GM12872 (cell line): ENCODE measurements at regions not wholly inside any gene's neighbourhood (a gene's known extent, or its start where the extent isn't known, plus 50 kb on each side); places are given as distances from the start of the nearest gene placed in this dataset.

Source experiments
- TF ChIP-seq, protein P1 (sequence below): IDR thresholded peaks from 3 replicates; pipeline ENCODE4 v1.5.1; 2011; ENCODE audit warnings: low read depth, mild to moderate bottlenecking, low read length, moderate library complexity; ENCODE audit not compliant: insufficient read depth

DNA sequence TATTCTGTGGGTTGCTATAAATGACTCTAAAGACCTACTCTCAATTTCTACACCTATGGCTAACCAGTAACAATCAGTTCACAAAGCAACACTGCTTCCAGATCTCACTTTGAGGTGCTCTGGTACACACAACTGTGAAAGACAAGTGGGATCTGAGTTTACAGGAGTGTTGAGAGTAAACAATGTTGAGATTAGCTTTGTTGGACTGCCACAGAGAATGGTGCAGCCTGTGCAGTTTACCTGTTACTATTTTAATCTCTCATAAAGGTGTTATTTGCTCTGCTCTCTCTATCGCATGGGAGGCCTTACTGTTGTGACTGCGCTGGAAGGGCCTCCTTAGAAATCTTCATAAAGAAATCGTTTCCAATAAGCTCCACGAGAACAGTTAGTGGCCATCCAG, 112.0 kb downstream of the SOX2 start:
- TF ChIP-seq, protein P1, sequence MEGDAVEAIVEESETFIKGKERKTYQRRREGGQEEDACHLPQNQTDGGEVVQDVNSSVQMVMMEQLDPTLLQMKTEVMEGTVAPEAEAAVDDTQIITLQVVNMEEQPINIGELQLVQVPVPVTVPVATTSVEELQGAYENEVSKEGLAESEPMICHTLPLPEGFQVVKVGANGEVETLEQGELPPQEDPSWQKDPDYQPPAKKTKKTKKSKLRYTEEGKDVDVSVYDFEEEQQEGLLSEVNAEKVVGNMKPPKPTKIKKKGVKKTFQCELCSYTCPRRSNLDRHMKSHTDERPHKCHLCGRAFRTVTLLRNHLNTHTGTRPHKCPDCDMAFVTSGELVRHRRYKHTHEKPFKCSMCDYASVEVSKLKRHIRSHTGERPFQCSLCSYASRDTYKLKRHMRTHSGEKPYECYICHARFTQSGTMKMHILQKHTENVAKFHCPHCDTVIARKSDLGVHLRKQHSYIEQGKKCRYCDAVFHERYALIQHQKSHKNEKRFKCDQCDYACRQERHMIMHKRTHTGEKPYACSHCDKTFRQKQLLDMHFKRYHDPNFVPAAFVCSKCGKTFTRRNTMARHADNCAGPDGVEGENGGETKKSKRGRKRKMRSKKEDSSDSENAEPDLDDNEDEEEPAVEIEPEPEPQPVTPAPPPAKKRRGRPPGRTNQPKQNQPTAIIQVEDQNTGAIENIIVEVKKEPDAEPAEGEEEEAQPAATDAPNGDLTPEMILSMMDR, result no peak

DNA sequence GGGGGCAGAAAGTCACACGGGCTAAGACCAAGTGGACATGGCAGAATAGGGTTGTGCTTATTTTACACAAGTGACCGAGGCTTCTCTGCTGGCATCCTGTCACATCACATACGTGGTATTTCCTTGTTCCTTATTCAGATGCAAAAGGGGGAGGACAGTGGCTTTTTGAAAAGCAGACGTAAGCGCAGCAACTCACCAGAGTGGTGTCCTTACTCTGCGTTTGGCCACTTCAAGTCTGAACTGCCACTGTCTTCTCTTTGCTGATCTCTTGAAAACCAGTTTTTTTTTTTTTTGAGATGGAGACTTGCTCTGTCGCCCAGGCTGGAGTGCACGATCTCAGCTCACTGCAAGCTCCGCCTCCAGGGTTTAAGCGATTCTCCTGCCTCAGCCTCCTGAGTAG, 113.2 kb downstream of the SOX2 start:
- TF ChIP-seq, protein P1, result no peak

DNA sequence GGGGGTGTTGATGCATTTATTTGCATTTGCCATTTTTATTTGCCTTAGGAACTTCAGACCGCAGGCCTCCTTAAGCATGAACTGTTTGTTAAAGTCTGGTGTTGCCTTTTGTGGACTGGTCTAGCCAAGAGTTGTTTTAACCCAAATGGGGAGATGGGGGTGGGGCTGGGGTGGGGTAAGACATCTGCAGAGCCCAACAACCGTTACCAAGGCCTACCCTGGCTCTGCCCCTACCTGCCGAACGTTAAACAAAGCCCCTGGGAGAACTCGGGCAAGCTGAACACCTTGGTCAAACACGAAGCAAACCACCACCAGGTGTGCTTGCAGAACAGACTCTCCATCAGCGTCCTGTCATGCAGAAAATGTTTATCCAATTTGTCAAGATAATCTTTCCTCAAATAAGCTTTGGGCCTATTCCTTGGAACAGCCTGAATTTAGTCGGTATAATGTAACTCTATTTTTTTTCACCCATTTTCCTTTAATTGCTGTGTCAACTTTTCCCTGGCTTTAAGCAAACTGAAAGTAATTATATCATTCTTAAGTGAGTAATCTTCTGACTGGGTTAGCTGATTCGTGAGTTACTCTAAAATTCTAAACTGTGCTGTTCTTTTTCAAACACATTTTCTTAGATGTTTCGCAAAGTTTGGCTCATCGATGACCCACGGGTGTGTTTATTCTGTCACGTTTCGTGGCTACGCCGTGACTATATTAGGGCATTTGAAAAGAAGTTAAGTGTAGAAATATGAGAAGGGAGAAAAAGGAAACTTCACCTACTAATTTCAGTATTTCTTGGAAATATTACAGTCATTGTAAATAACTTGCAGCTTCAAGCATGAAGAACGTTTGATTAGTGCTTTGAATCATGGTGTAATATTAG, 127.6 kb downstream of the SOX2 start:
- TF ChIP-seq, protein P1, result no peak

DNA sequence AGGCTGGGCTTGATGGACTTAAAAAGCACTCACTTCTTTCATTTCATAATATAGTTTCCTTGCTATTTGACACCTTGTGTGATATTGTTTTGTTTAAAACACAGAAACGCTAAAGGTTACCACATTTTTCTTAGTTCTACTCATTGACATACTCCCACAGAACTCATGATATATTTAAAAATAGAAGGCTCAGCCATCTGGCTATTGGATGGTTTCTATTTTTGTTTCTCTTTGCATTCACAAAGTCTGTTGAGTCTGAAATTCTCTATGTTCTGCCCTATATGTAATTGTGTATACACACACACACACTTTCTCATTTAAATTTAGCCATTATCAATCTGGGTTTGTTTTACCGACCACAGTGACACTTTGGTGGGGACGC, 128.2 kb downstream of the SOX2 start:
- TF ChIP-seq, protein P1, result no peak

DNA sequence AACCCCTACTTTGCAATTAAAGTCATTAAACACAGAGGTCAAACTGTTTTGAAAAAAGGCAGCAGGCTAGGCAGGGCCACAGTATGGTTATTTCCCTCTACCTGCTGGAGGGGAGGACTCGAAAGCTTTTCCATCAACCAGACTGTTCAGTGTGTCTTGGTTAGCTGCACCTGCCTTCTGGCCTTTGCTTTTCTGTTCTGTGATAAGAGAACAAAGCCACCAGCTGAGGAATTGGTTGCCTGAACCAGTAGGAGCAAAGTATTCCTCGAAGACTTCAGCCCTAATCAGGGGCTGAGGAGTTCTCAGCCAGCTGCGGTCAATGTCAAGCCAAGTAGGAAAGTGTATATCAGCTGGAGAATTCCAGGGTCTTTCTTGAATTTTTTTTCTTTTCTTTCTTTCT, 132.5 kb downstream of the SOX2 start:
- TF ChIP-seq, protein P1, result no peak

DNA sequence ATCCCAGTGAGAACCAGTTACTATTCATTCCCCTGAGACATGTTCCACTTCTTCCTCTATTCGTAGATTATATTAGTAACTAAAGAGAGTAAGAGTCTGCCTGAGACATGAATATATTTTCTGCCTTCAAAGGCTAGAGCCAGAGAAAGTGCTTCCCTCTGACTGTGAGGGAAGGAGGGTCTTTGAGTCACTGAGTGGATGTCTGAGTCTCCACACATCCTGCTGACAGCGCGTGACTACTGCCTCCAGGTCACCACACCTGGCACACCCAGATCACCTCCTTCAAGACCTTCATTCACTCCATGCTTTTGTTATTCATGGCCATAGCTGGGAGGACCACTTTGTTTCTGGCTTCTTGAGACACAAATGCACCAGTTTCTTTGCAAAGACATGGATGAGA, 135.6 kb downstream of the SOX2 start:
- TF ChIP-seq, protein P1, result no peak

DNA sequence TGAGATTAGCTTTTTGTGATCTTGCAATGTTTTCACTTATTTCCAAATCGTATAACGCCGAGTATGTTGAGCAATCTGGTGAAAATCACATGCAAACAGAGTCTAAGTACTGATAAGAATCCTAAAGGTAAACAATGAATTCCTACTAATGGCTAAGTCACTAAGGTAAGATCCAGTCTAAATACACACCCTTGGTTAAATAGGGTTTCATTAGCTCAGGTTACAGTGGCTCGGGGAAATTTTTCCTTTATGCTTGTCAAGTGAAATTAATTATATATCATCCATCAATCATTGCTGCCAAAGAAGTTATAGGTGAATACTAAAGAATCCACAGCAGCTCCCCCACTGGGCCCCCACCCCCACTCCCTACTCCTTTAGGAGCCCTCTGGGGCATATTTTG, 139.3 kb downstream of the SOX2 start:
- TF ChIP-seq, protein P1, result no peak
